ENCODE measurements at regions not wholly inside any gene's neighbourhood (a gene's known extent, or its start where the extent isn't known, plus 50 kb on each side); places are given as distances from the start of the nearest gene placed in this dataset.

- CTCF ChIA-PET = no interaction called here
- no peak for DNase-seq (ENCODE audit: unreplicated experiment)
Measured at GRCh38 chr11:110962921-110963320, 250.7 kb upstream of the ARHGAP20 start.

DNA sequence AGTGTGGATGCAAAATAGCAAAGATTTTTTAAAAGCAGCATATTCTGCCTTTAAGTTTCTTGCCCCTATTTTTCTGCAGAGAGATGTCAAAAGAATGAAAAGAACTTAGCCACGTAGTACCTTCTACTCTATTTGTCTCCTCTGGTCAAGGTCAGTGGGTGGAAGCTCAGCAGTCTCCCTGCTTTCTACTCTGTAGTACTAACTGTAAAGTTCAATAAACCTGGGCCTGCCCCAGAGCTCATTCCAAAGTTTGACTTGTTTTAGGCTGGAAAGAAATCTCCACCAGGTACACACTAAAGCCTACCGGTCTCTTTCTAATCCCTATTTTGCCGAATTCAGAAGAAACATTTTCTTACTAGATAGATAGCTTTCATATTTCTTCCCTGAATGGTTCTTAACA lies 247.9 kb upstream of the ARHGAP20 start:
- Mint-ChIP-seq H3K9me3 (ENCODE audit: unreplicated experiment) (no peaks in the 10 kb centered on the region), H3K27me3 (ENCODE audit: insufficient read depth, unreplicated experiment) (peaks cover 55% of the 10 kb centered on the region), H3K36me3 (ENCODE audit: insufficient read depth, unreplicated experiment) (no peaks in the 10 kb centered on the region), H3K27ac (ENCODE audit: low read depth, unreplicated experiment) (no peak overlapping the region), H3K4me3 (ENCODE audit: unreplicated experiment) (no peak overlapping the region), H3K4me1 (ENCODE audit: insufficient read depth, unreplicated experiment) (no peaks in the 10 kb centered on the region)
- intact Hi-C loops (cut with micrococcal nuclease) = no loop called here
- ChIA-PET POLR2A (no interaction called here), CTCF (no interaction called here)
- BruUV-seq (replicated peaks) = no TSS peak
- TF ChIP-seq CTCF (IDR thresholded peaks at IDR 0.05; ENCODE audit: unreplicated experiment) = no peak
- DNase-seq (ENCODE audit: unreplicated experiment) = no peak

More at GRCh38 chr11:110962921-110963320, 250.7 kb upstream of the ARHGAP20 start:
- peaks cover 48% of the 10 kb centered on the region for H3K27me3 Mint-ChIP-seq (ENCODE audit: insufficient read depth, unreplicated experiment)
- no peak overlapping the region for H3K27ac Mint-ChIP-seq (ENCODE audit: low read depth, unreplicated experiment)
- H3K36me3 Mint-ChIP-seq (ENCODE audit: insufficient read depth, unreplicated experiment) = no peaks in the 10 kb centered on the region
- BruUV-seq (replicated peaks) = no TSS peak
- TF ChIP-seq CTCF (IDR thresholded peaks at IDR 0.05; ENCODE audit: unreplicated experiment) = no peak
- no peaks in the 10 kb centered on the region for H3K9me3 Mint-ChIP-seq (ENCODE audit: unreplicated experiment)
- intact Hi-C loops (cut with micrococcal nuclease) = no loop called here
- H3K4me3 Mint-ChIP-seq (ENCODE audit: unreplicated experiment) = no peak overlapping the region
- POLR2A ChIA-PET = interaction anchor here (0.6 kb wide), 1 partner anchor 10 kb away, joined by 3 read pairs; no protein-coding TSS in a partner anchor
- H3K4me1 Mint-ChIP-seq (ENCODE audit: insufficient read depth, unreplicated experiment) = no peaks in the 10 kb centered on the region

- ChIA-PET CTCF (no interaction called here), POLR2A (interaction anchor here (0.7 kb wide), 1 partner anchor 32 kb away, joined by 3 read pairs; no protein-coding TSS in a partner anchor)
- no TSS peak for BruUV-seq (replicated peaks)
- Mint-ChIP-seq H3K27ac (ENCODE audit: low read depth, unreplicated experiment) (no peak overlapping the region), H3K27me3 (ENCODE audit: insufficient read depth, unreplicated experiment) (peaks cover 53% of the 10 kb centered on the region), H3K36me3 (ENCODE audit: insufficient read depth, unreplicated experiment) (no peaks in the 10 kb centered on the region), H3K9me3 (ENCODE audit: unreplicated experiment) (no peaks in the 10 kb centered on the region), H3K4me3 (ENCODE audit: unreplicated experiment) (no peak overlapping the region), H3K4me1 (ENCODE audit: insufficient read depth, unreplicated experiment) (no peaks in the 10 kb centered on the region)
- no peak for DNase-seq (ENCODE audit: unreplicated experiment)
- no peak for TF ChIP-seq CTCF (IDR thresholded peaks at IDR 0.05; ENCODE audit: unreplicated experiment)
- intact Hi-C loops (cut with micrococcal nuclease) = no loop called here
Measured at GRCh38 chr11:110958216-110958615, 246.0 kb upstream of the ARHGAP20 start.

DNA sequence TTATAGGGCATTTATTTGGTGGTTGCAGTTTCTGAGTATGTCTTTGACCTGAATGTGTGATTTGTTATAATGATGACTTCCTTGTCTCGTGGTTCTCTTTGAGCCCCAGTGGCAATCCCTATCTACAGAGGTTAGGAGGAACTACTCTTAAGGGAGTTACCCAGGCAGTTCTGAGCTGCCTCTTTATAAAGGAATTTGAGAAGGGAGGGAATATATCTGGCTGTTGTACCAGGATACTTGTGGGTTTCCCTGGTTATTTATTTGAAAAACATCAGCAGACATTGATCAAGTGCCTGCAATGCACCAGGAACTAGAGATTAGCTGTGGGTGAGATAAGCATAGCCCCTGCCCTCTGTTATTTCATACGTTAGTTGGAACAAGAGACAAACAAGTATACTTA lies 243.5 kb upstream of the ARHGAP20 start:
- no peak for DNase-seq (ENCODE audit: unreplicated experiment)
- no TSS peak for BruUV-seq (replicated peaks)
- H3K27ac Mint-ChIP-seq (ENCODE audit: low read depth, unreplicated experiment) = no peak overlapping the region
- ChIA-PET POLR2A (no interaction called here), CTCF (interaction anchor here (1.4 kb wide), 1 partner anchor 15 kb away, joined by 3 read pairs; no protein-coding TSS in a partner anchor)
- intact Hi-C loops (cut with micrococcal nuclease) = no loop called here
- no peak overlapping the region for H3K4me3 Mint-ChIP-seq (ENCODE audit: unreplicated experiment)
- H3K27me3 Mint-ChIP-seq (ENCODE audit: insufficient read depth, unreplicated experiment) = peaks cover 34% of the 10 kb centered on the region
- H3K9me3 Mint-ChIP-seq (ENCODE audit: unreplicated experiment) = no peaks in the 10 kb centered on the region
- H3K4me1 Mint-ChIP-seq (ENCODE audit: insufficient read depth, unreplicated experiment) = no peaks in the 10 kb centered on the region
- no peaks in the 10 kb centered on the region for H3K36me3 Mint-ChIP-seq (ENCODE audit: insufficient read depth, unreplicated experiment)
- TF ChIP-seq CTCF (IDR thresholded peaks at IDR 0.05; ENCODE audit: unreplicated experiment) = no peak
